SK-N-SH treated with all-trans-retinoic acid at 6 μM for 48 hours (cell line): ENCODE measurements at regions not wholly inside any gene's neighbourhood (a gene's known extent, or its start where the extent isn't known, plus 50 kb on each side); places are given as distances from the start of the nearest gene placed in this dataset.

Experiments used
- ATAC-seq: fragments of 200-7000 bp; cut with Tn5 transposase; 3 replicates; pipeline ENCODE4 v1.9.1; 2020; ENCODE audit warnings: mild to moderate bottlenecking, moderate library complexity
- ARNTL ChIP-seq: fragments of 450-650 bp; formaldehyde crosslinking; IDR thresholded peaks from 2 replicates; pipeline ENCODE4 v1.5.0; 2020; ENCODE audit warnings: low read depth, mild to moderate bottlenecking, moderate library complexity, borderline replicate concordance
- BACH2 ChIP-seq: fragments of 250-450 bp; sonication (Bioruptor Pico); IDR thresholded peaks from 2 replicates; pipeline ENCODE4 v1.9.0; 2021; ENCODE audit warnings: mild to moderate bottlenecking, borderline replicate concordance
- CREB5 ChIP-seq: fragments of 250-450 bp; sonication (Bioruptor Pico); IDR thresholded peaks from 2 replicates; pipeline ENCODE4 v1.5.1; 2020; ENCODE audit warnings: low read depth, mild to moderate bottlenecking, moderate library complexity
- CSDC2 ChIP-seq: fragments of 250-450 bp; sonication (Bioruptor Pico); IDR thresholded peaks from 2 replicates; pipeline ENCODE4 v1.5.0; 2020; ENCODE audit warnings: mild to moderate bottlenecking, moderate library complexity
- CSRNP3 ChIP-seq: fragments of 250-450 bp; sonication (Bioruptor Pico); IDR thresholded peaks from 2 replicates; pipeline ENCODE4 v1.5.1; 2021; ENCODE audit warnings: mild to moderate bottlenecking, moderate library complexity
- ESRRG ChIP-seq: fragments of 250-450 bp; sonication (Bioruptor Pico); IDR thresholded peaks from 2 replicates; pipeline ENCODE4 v1.6.1; 2021; ENCODE audit warnings: mild to moderate bottlenecking
- GLIS3 ChIP-seq: fragments of 250-450 bp; sonication (Bioruptor Pico); IDR thresholded peaks from 2 replicates; pipeline ENCODE4 v1.5.0; 2020; ENCODE audit warnings: mild to moderate bottlenecking, moderate library complexity
- ISL1 ChIP-seq: fragments of 250-450 bp; sonication (Bioruptor Pico); IDR thresholded peaks from 2 replicates; pipeline ENCODE4 v2.1.2; 2022; ENCODE audit warnings: mild to moderate bottlenecking, moderate library complexity
- OSR1 ChIP-seq: fragments of 250-450 bp; sonication (Bioruptor Pico); IDR thresholded peaks from 2 replicates; pipeline ENCODE4 v1.8.0; 2022; ENCODE audit warnings: moderate library complexity, mild to moderate bottlenecking, inconsistent platforms
- PATZ1 ChIP-seq: fragments of 250-450 bp; sonication (Bioruptor Pico); IDR thresholded peaks from 2 replicates; pipeline ENCODE4 v1.8.0; 2020; ENCODE audit warnings: mild to moderate bottlenecking, moderate library complexity, borderline replicate concordance
- PPARA ChIP-seq: fragments of 250-450 bp; sonication (Bioruptor Pico); IDR thresholded peaks from 2 replicates; pipeline ENCODE4 v1.5.0; 2020; ENCODE audit warnings: mild to moderate bottlenecking, borderline replicate concordance
- RARB ChIP-seq: fragments of 250-450 bp; sonication (Bioruptor Pico); IDR thresholded peaks from 2 replicates; pipeline ENCODE4 v1.8.0; 2021; ENCODE audit warnings: mild to moderate bottlenecking, moderate library complexity
- SNAI2 ChIP-seq: fragments of 250-450 bp; sonication (Bioruptor Pico); IDR thresholded peaks from 2 replicates; pipeline ENCODE4 v1.5.0; 2020; ENCODE audit warnings: mild to moderate bottlenecking, moderate library complexity
- TOX ChIP-seq: fragments of 250-450 bp; sonication (Bioruptor Pico); IDR thresholded peaks from 2 replicates; pipeline ENCODE4 v1.8.0; 2021; ENCODE audit warnings: mild to moderate bottlenecking, moderate library complexity, borderline replicate concordance
- ZC3H10 ChIP-seq: fragments of 250-450 bp; sonication (Bioruptor Pico); IDR thresholded peaks from 2 replicates; pipeline ENCODE4 v1.5.1; 2021; ENCODE audit warnings: mild to moderate bottlenecking, moderate library complexity
- ZFP3 ChIP-seq: fragments of 250-450 bp; sonication (Bioruptor Pico); IDR thresholded peaks from 2 replicates; pipeline ENCODE4 v1.5.0; 2020; ENCODE audit warnings: mild to moderate bottlenecking, moderate library complexity
- ZFP30 ChIP-seq: fragments of 450-650 bp; formaldehyde crosslinking; IDR thresholded peaks from 2 replicates; pipeline ENCODE4 v1.5.0; 2022; ENCODE audit warnings: mild to moderate bottlenecking, moderate library complexity
- ZNF565 ChIP-seq: fragments of 450-650 bp; formaldehyde crosslinking; conservative IDR thresholded peaks from 2 replicates; pipeline ENCODE4 v1.5.0; 2020; ENCODE audit warnings: low read depth, mild to moderate bottlenecking, moderate library complexity
- ZNF70 ChIP-seq: fragments of 450-650 bp; formaldehyde crosslinking; IDR thresholded peaks from 2 replicates; pipeline ENCODE4 v1.5.0; 2020; ENCODE audit warnings: mild to moderate bottlenecking, moderate library complexity
- ZNF8 ChIP-seq: fragments of 450-650 bp; formaldehyde crosslinking; IDR thresholded peaks from 2 replicates; pipeline ENCODE4 v1.5.0; 2020; ENCODE audit warnings: mild to moderate bottlenecking, moderate library complexity
- TF ChIP-seq, protein P1 (sequence below): fragments of 250-450 bp; sonication (Bioruptor Pico); IDR thresholded peaks from 2 replicates; pipeline ENCODE4 v1.8.0; 2021; ENCODE audit warnings: low read depth, mild to moderate bottlenecking, moderate library complexity, borderline replicate concordance

GRCh38 chr4:77349364-77349763, 192.4 kb downstream of the CCNG2 start:
- TF ChIP-seq RARB (CRISPR knock-in tag), result no peak
- ATAC-seq, result no peak

DNA sequence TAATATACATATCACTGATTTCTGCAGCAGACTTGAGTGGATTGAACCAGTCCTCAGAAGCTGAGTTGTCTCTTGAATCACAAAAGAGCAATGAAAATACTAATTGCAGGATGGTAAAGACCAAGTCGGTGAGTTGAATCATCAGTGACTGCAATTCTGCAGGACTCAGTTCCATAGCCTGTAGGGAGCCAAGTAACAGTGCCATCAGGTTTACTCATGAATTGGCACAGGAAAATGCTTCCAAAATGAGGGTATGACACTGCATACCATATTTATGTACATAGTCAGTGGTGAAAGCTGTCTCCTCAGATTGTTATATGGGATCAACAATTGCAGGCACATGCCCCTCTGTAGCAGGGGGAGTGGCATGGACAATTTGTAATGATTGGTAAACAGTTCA, 192.8 kb downstream of the CCNG2 start:
- TF ChIP-seq ISL1 (CRISPR knock-in tag) (no peak), RARB (CRISPR knock-in tag) (no peak), ZFP30 (CRISPR knock-in tag) (no peak), ZNF8 (no peak), GLIS3 (no peak), BACH2 (CRISPR knock-in tag) (no peak), OSR1 (CRISPR knock-in tag) (no peak), ZNF70 (CRISPR knock-in tag) (no peak), CSDC2 (no peak), ZNF565 (CRISPR knock-in tag) (no peak), ZC3H10 (CRISPR knock-in tag) (no peak), ARNTL (CRISPR knock-in tag) (no peak), CREB5 (CRISPR knock-in tag) (no peak), TOX (CRISPR knock-in tag) (no peak), CSRNP3 (no peak), SNAI2 (CRISPR knock-in tag) (no peak), PPARA (no peak)
- TF ChIP-seq, protein P1, sequence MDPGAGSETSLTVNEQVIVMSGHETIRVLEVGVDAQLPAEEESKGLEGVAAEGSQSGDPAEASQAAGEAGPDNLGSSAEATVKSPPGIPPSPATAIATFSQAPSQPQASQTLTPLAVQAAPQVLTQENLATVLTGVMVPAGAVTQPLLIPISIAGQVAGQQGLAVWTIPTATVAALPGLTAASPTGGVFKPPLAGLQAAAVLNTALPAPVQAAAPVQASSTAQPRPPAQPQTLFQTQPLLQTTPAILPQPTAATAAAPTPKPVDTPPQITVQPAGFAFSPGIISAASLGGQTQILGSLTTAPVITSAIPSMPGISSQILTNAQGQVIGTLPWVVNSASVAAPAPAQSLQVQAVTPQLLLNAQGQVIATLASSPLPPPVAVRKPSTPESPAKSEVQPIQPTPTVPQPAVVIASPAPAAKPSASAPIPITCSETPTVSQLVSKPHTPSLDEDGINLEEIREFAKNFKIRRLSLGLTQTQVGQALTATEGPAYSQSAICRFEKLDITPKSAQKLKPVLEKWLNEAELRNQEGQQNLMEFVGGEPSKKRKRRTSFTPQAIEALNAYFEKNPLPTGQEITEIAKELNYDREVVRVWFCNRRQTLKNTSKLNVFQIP (CRISPR knock-in tag), result no peak
- no peak for ATAC-seq

- no peak for ATAC-seq
These were observed 195.2 kb downstream of the CCNG2 start for GRCh38 chr4:77352192-77352591.

GRCh38 chr4:77353724-77354315, 196.8 kb downstream of the CCNG2 start:
- ATAC-seq, result peak; percentile 95

More at GRCh38 chr4:77352192-77352591, 195.2 kb downstream of the CCNG2 start:
- no peak for TF ChIP-seq ZFP3 (CRISPR knock-in tag)
- no peak for TF ChIP-seq BACH2 (CRISPR knock-in tag)
- no peak for TF ChIP-seq ZC3H10 (CRISPR knock-in tag)
- TF ChIP-seq TOX (CRISPR knock-in tag), result no peak
- no peak for TF ChIP-seq RARB (CRISPR knock-in tag)
- no peak for TF ChIP-seq ZFP30 (CRISPR knock-in tag)
- TF ChIP-seq SNAI2 (CRISPR knock-in tag), result no peak
- no peak for TF ChIP-seq ARNTL (CRISPR knock-in tag)
- no peak for TF ChIP-seq PPARA
- TF ChIP-seq ESRRG (CRISPR knock-in tag), result no peak
- TF ChIP-seq ZNF8, result no peak
- no peak for TF ChIP-seq ZNF565 (CRISPR knock-in tag)
- TF ChIP-seq GLIS3, result no peak
- TF ChIP-seq PATZ1 (CRISPR knock-in tag), result no peak
- no peak for TF ChIP-seq CSDC2
- TF ChIP-seq, protein P1 (CRISPR knock-in tag), result no peak
